ENCODE measurements at regions not wholly inside any gene's neighbourhood (a gene's known extent, or its start where the extent isn't known, plus 50 kb on each side); places are given as distances from the start of the nearest gene placed in this dataset.

GRCh38 chr12:115421796-115422709 lies 738.1 kb upstream of the TBX3 start:
- Histone ChIP-seq H3K9ac (replicated peaks; ENCODE audit: extremely low read depth, insufficient read depth, low read length) (no peak overlapping the region), H3K27ac (ENCODE audit: insufficient read depth, low read depth, low read length) (no peak overlapping the region), H3K4me3 (replicated peaks in 1 of 3; ENCODE audit: insufficient read depth in 1 of 3, low read depth in 1 of 3, low read length in 3 of 3) (no peak overlapping the region), H4K20me1 (replicated peaks; ENCODE audit: control insufficient read depth, extremely low read depth, insufficient read depth, low read length) (no peaks in the 10 kb centered on the region), H3K9me1 (replicated peaks; ENCODE audit: control insufficient read depth, extremely low read depth, insufficient read depth, low read length) (no peaks in the 10 kb centered on the region), H3K4me1 (ENCODE audit: control insufficient read depth, extremely low read depth, insufficient read depth, low read length) (no peaks in the 10 kb centered on the region), H3K4me2 (ENCODE audit: insufficient read depth, low read length) (no peak overlapping the region), H3K27me3 (ENCODE audit: control insufficient read depth in 2 of 2, insufficient read depth in 2 of 2, low read length in 2 of 2) (no peaks in the 10 kb centered on the region), H3K36me3 (ENCODE audit: control insufficient read depth in 2 of 2, extremely low read depth in 1 of 2, insufficient read depth in 2 of 2, low read length in 2 of 2) (no peaks in the 10 kb centered on the region), H2AFZ (ENCODE audit: low read depth, low read length) (no peak overlapping the region), H3K9me3 (replicated peaks; ENCODE audit: control insufficient read depth, insufficient read depth, low read length) (peaks cover 2% of the 10 kb centered on the region), H3K79me2 (ENCODE audit: control insufficient read depth, insufficient read depth, low read length) (no peaks in the 10 kb centered on the region)
- TF ChIP-seq FOS (IDR thresholded peaks at IDR 0.05; ENCODE audit: borderline replicate concordance, insufficient read depth, low read length) (no peak), GATA2 (IDR thresholded peaks at IDR 0.05; ENCODE audit: insufficient read depth, insufficient read length, low read depth, low read length) (no peak), JUN (IDR thresholded peaks at IDR 0.05; ENCODE audit: borderline replicate concordance, insufficient read depth, insufficient read length, low read depth) (no peak)
- dilution Hi-C loops (cut with MboI; ENCODE audit: extremely low pct_ligation_motif_present, low sequenced_read_pairs) = no loop called here
- DNase-seq (ENCODE audit: low read depth, low spot score) (no peak), FAIRE-seq (no peak)
- no TSS peak for BruUV-seq (replicated peaks)
- intact Hi-C loops (cut with micrococcal nuclease) = no loop called here
- ChIA-PET CTCF (no interaction called here), POLR2A (no interaction called here)

- Histone ChIP-seq H3K9ac (replicated peaks; ENCODE audit: extremely low read depth, insufficient read depth, low read length) (no peak overlapping the region), H3K36me3 (ENCODE audit: control insufficient read depth in 2 of 2, extremely low read depth in 1 of 2, insufficient read depth in 2 of 2, low read length in 2 of 2) (no peaks in the 10 kb centered on the region), H3K4me2 (ENCODE audit: insufficient read depth, low read length) (no peak overlapping the region), H3K9me1 (replicated peaks; ENCODE audit: control insufficient read depth, extremely low read depth, insufficient read depth, low read length) (no peaks in the 10 kb centered on the region), H2AFZ (ENCODE audit: low read depth, low read length) (no peak overlapping the region), H3K4me1 (ENCODE audit: control insufficient read depth, extremely low read depth, insufficient read depth, low read length) (no peaks in the 10 kb centered on the region), H3K4me3 (replicated peaks in 1 of 3; ENCODE audit: insufficient read depth in 1 of 3, low read depth in 1 of 3, low read length in 3 of 3) (no peak overlapping the region), H3K9me3 (replicated peaks; ENCODE audit: control insufficient read depth, insufficient read depth, low read length) (peaks cover 2% of the 10 kb centered on the region), H3K79me2 (ENCODE audit: control insufficient read depth, insufficient read depth, low read length) (no peaks in the 10 kb centered on the region), H4K20me1 (replicated peaks; ENCODE audit: control insufficient read depth, extremely low read depth, insufficient read depth, low read length) (no peaks in the 10 kb centered on the region), H3K27ac (ENCODE audit: insufficient read depth, low read depth, low read length) (no peak overlapping the region), H3K27me3 (ENCODE audit: control insufficient read depth in 2 of 2, insufficient read depth in 2 of 2, low read length in 2 of 2) (no peaks in the 10 kb centered on the region)
- dilution Hi-C loops (cut with MboI; ENCODE audit: extremely low pct_ligation_motif_present, low sequenced_read_pairs) (no loop called here), intact Hi-C loops (cut with micrococcal nuclease) (no loop called here)
- DNase-seq (ENCODE audit: low read depth, low spot score) (no peak), FAIRE-seq (no peak)
- TF ChIP-seq MAX (IDR thresholded peaks at IDR 0.05; ENCODE audit: insufficient read depth, insufficient read length) (no peak), GATA2 (IDR thresholded peaks at IDR 0.05; ENCODE audit: insufficient read depth, insufficient read length, low read depth, low read length) (no peak), EZH2 (IDR thresholded peaks at IDR 0.05; ENCODE audit: borderline replicate concordance, low read depth, low read length, severe bottlenecking) (no peak), FOS (IDR thresholded peaks at IDR 0.05; ENCODE audit: borderline replicate concordance, insufficient read depth, low read length) (no peak), POLR2AphosphoS5 (IDR thresholded peaks at IDR 0.05; ENCODE audit: insufficient read depth, low read depth, low read length) (no peak), POLR2A (IDR thresholded peaks at IDR 0.05; ENCODE audit: low read depth, low read length) (no peak), MYC (IDR thresholded peaks at IDR 0.05; ENCODE audit: low read depth, low read length) (no peak), CTCF (IDR thresholded peaks at IDR 0.05; ENCODE audit: extremely low read depth in 1 of 2, insufficient read depth in 1 of 2, low read depth in 1 of 2, low read length in 2 of 2) (no peak), JUN (IDR thresholded peaks at IDR 0.05; ENCODE audit: borderline replicate concordance, insufficient read depth, insufficient read length, low read depth) (no peak)
- ChIA-PET POLR2A (no interaction called here), CTCF (no interaction called here)
- no TSS peak for BruUV-seq (replicated peaks)
Measured at GRCh38 chr12:115421350-115421749, 737.4 kb upstream of the TBX3 start.

Data from endothelial cell of umbilical vein (primary cell).